ENCODE measurements at regions not wholly inside any gene's neighbourhood (a gene's known extent, or its start where the extent isn't known, plus 50 kb on each side); places are given as distances from the start of the nearest gene placed in this dataset.
"Not testable (repeated sequence)": the region's sequence is repeated elsewhere in the genome, so short reads cannot be mapped to it uniquely, and the experiment has no call there.

DNA sequence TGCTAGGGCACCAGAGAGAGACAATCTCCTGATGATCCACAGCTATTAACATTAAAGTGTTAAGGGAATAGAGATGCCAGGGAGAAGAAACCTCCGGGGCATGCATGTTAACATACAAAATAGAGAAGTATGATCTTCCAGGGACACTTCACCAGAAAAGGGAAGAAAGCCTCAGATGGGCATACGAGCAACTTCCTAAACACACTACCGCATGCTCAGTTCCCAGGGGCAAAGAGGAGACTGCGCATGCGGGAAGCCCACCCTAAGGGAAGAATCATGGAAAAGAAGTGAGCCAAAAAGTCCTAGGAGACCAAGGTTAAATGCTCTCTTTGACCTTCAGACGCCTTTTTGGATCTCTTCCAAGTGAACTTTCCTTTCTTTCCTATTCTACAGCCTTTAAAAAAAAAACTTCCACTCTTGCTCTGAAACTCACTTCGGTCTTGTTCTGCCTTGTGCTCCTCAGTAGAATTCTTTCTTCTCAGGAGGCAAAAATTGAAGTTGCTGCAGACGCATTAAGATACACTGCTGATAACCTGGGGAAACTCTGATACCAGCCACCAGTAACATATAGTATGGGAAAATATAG is 1211.3 kb downstream of the REEP3 start:
- no peak for DNase-seq (ENCODE audit: low read depth)

DNA sequence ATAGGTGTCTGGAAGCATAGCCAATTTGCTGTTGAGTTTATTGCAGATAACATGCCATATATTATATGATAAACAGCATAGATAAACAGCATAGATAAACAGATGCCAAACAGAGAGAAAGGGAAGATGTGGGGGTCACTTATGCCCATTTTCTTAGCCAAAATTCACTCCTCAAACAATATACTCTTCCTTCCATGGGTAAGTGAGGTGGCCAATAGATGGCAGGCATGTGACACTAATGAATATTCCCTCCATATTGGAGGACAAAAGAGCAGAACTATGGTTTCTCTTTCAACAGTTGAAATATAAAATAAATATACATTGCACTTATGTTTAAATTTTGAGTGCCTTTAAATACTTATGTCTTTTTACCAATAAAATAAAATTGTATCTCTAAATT is 1212.8 kb downstream of the REEP3 start:
- peak; percentile 15 for DNase-seq (ENCODE audit: low read depth)

DNA sequence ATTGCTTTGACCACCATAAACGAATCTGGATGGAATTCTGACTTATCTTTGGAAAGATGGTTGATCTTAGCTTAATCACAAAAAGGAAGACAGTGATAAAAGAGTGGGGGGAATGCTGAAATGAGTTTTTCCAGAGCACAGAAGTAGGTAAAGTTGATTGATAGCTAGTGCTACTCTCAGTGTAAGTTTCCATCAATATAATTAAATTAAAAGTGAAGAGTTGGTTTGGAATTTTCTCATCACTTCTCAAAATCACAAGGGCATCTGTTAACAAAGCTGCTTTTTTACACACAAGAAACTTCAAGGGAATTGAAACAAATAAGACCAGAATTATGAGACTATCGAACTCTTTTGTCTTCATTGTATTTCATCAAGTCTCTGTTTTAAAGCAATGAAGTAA is 1217.3 kb downstream of the REEP3 start:
- DNase-seq (ENCODE audit: low read depth) = no peak

DNA sequence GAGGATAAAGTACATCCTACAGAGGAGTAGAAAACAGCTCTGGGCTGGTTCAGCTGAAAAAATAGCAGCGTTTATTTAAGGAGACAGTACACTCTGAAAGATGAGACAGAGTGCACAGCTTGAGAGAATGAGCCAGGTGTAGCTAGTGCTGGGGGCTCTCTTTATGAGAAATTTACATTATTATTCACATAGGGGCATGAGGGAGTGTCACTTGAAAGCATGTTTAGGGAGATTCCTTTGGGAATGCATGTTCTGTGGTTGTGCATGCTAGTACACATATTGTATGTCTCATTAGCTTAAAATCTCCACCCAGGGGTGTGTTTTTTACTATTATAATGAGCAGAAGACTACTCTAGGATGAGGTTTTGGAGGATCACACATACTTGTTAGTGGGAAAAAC is 1224.4 kb downstream of the REEP3 start:
- DNase-seq (ENCODE audit: low read depth) = no peak

DNA sequence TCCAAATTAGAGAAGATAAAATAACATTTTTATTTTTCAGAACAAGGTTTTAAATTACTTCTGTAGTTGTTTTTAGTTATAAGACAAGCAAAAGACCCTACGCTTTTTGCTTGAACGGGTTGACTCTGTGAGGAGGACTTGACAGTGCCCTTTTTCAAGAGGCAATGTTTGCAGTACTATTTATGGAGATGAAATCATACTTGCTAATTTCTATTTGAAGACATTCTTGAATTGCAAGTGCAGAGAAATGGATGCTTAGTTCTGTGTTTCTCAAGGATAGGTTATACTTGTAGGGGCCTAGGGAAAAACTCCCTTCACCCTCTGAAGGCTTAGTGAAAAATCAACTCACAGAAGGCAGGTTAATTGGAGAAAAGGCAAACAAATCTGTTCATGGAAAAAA is 1229.5 kb downstream of the REEP3 start:
- no peak for DNase-seq (ENCODE audit: low read depth)

DNA sequence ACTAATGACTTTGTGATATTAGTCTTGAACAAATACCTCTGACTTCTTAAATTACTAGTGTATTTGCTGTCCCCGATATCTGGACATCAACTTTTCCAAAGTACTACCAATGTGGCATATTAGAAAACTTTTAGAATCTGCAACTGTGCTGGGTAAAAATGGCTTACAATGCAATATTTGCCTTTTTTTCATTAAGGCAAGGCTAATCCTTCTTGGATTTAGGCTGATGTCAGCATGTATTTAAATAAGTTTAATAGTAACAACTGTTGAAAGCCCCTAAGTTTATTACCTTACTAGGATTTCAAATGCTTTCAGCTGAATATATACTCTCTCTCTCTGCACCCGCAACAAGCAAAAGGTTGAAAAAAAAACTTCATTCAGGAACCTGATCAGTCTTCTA is 1232.3 kb downstream of the REEP3 start:
- DNase-seq (ENCODE audit: low read depth) = no peak

DNA sequence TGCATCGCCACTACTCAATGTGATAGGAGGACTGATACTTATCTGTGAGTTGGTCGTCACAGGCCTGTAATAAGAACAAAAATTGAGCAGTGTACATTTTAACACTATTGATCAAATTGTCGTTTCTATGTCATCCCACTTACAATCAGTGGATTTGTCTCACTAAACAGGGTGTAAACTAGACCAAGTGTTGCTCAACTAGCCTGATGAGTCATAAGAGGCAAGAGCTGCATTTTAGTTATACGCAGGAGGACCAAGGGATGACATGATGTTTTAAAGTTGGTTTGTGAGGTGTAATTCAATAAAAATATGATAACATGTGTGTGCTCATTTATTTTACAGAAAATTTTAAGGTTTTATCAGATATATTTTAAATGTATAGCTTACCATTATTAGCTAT is 1239.2 kb downstream of the REEP3 start:
- DNase-seq (ENCODE audit: low read depth) = peak; percentile 13

DNA sequence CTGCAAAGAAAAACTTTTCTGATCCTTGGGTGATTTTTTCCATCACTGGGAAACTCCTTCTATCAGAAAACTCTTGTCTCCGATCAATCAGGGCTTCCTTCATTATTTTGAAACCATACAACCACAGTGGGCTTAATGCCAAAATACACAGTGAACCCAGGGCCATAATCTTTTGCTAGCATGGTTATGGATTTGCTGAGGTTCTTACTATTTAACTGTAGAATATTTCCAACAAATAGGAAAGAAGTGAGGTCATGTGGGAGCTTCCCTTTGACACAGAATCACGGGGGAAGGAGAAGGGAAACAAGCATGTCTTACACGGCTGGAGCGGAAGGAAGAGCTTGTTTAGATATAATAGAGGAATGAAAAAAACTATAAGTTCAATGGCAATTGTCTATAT is 1241.7 kb downstream of the REEP3 start:
- DNase-seq (ENCODE audit: low read depth) = no peak

DNA sequence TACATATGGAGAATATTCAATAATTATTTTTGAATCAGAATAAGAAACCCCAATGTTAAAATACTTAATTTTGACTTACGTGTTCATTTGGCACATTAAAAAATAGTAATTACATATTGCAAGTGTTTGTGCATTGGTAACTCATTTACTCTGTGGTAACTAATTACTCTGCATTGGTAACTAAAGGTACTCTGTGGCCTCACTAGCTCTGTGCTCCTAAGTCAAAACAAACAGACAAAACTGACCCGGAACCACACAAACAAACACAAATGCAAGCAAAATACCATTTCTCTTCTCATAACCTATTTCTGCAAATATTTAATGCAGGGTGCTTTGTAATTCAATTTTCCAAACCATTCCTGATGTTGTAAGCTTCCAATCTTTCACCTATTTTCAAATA is 1244.3 kb downstream of the REEP3 start:
- DNase-seq (ENCODE audit: low read depth) = no peak

DNA sequence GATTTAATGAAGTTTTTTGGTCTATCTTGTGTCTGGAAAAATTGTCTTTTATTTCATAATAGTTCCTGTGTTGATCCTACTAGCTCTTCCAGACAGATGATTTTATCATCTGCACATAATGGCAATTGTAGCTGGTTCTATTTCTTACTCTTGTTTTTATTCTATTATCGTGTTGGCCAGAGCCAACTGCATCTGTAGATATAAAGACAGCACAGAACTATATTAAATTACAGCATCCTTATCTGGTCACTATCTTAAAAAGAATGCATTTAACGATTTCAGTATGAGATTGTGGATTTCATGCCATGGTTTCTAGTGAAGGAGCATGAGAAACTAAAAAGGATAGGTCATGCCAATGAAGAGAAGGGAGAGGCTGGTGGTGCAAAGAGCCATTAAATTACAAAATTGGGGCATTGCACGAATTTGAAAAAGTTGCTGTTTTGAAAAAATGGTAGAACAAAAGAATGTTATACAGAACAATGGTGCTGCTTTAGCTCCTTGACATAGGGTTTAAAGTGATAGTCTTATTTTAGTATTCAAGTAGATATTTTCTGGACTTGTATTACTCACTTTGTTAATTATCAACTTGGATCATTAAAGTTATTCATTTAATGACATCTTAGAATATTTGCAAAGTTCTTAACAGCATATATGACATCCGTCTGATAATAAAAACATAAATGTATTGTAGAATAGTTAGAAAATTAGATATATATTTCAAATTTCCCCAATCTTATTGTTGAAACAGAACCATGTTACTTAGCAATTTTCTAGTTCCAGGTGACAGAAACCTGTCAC is 1250.3 kb downstream of the REEP3 start:
- no peak for DNase-seq (ENCODE audit: low read depth)

DNA sequence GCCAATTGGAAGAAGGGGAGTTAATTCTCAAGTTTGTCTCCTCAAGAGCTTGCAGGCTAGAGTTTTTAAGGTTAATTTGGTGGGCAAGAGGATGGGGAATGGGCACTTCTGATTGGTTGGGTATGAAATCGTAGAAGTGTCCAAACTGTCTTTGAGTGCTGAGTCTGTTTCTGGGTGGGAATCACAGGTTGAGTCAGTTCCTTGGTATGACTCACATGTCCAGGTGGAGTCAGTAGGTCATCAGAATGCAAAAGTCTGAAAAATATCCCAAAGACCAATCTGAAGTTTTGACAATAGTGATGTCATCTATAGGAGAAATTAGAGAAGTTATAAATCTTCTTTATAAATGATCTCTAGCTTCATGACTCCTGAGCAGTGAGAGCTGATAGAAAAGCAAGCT is 1252.2 kb downstream of the REEP3 start:
- DNase-seq (ENCODE audit: low read depth) = peak; percentile 2

DNA sequence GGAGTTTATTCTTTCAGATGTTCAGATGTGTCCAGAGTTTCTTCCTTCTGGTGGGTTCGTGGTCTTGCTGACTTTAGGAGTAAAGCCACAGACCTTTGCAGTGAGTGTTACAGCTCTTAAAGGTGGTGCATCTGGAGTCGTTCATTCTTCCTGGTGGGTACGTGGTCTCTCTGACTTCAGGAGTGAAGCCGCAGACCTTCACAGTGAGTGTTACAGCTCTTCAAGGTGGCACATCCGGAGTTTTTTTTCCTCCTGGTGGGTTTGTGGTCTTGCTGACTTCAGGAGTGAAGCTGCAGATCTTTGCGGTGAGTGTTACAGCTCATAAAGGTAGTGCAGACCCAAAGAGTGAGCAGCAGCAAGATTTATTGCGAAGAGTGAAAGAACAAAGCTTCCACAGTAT is 1263.2 kb downstream of the REEP3 start:
- not testable (repeated sequence) for DNase-seq (ENCODE audit: low read depth)

DNA sequence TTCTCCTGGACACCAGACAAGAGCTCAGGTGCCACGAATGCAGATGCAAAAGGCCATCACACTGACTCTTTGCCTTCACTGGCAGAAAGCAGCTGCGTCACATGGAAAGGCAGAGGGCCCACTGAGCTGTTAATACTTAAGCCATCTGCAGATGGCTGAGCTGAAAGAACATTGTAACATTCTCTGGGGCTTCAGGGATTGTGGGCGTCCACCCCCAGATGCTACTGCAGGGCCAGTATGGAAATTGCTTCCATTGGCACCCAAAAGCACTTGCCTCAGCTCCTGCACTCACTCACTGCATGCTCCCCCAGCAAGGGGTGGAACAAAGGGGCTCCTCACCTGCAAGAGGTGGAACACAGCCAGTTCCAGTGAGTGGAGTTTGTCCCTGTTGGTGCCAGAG is 1264.6 kb downstream of the REEP3 start:
- no peak for DNase-seq (ENCODE audit: low read depth)

DNA sequence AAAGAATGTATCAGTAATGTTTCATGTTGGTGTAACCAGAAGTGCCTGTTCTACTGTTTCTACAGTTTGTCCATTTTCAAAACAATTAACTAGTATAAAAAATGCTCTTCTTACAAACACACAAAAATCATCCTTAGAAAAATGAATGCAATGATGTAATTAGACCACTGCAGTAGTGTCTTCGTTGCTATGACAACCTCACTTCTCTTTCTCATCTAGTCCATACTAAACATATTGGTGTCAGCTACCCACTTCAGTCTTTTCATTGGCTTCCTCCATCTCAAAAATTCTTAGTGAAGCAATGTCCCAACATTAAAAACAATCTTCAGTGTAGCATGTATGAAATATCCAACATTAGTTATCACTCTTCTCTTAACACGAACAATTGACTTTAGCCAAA is 1265.8 kb downstream of the REEP3 start:
- DNase-seq (ENCODE audit: low read depth) = no peak

DNA sequence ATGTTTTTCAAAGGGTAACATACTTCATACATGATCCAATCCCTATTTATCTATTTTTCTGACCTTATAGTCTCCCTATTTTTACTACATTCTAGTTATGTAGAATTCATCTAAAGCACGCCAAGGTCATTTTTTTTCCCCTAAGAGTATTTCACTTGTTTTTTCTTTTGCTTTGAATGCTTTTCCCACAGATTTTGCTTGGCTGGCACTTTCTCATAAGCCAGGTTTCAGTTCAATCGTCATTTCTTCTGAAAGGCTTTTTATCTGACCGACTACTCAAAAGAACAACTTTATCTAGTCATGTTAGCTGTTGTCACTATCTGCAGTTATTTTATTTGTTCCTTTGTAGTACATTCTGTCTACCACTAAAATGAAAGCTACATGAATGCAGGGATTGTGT is 1274.6 kb downstream of the REEP3 start:
- DNase-seq (ENCODE audit: low read depth) = no peak

DNA sequence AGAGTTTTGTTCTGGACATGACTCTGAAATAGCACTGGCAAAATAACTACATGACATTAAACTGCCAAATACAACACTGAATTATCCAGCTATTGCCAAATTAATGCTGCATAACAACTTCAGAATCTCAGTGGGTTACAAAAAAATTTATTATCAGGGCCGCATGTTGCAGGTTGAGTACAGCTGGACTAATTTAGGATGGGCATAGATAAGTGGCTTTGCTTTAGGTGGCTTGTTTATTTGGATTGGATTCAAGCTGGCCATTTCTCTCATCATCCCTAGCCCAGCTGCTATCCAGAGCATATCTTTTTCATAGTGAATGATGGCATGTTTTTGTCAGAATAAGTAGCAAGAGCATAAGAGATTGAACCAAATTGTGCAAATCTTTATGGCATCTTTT is 1277.1 kb downstream of the REEP3 start:
- DNase-seq (ENCODE audit: low read depth) = no peak

DNA sequence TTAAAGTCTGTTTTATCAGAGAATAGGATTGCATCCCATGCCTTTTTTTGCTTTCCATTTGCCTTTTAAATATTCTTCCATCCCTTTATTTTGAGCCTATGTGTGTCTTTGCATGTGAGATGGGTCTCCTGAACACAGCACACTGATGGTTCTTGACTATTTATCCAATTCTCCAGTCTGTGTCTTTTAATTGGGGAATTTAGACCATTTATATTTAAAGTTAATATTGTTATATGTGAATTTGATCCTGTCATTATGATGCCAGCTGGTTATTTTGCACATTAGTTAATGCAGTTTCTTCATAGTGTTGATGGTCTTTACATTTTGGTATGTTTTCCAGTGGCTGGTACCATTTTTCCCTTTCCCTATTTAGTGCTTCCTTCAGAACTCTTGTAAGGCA is 1287.0 kb downstream of the REEP3 start:
- DNase-seq (ENCODE audit: low read depth) = not testable (repeated sequence)

DNA sequence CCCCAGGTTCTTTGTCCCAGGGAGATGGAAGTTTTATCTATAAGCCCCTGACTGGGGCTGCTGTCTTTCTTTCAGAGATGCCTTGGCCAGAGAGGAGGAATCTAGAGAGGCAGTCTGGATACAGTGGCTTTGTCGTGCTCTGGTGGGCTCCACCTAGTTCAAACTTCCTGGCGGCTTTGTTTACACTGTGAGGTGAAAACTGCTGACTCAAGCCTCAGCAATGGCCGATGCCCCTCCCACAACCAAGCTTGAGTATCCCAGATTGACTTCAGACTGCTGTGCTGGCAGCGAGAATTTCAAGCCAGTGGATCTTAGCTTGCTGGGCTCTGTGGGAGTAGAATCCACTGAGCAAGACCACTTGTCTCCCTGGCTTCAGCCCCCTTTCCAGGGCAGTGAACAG is 1288.8 kb downstream of the REEP3 start:
- not testable (repeated sequence) for DNase-seq (ENCODE audit: low read depth)

DNA sequence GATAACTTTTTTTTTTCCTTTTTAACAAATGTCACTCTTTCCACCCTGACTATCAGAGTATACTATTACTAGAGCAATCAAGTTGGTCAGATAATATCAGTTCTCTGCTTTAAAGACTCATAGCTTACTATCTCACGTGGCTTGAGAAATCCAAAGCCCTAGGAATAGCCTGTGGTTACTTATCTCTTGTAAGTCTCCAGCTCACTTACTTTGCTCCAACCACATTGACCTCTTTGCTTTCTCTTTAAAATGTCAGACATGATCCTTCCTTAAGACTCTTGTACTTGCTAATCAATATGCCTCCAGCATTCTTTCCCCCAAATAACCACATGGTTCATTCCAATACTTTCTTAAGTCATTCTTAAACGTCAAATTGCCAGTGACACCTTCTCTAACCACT is 1292.2 kb downstream of the REEP3 start:
- no peak for DNase-seq (ENCODE audit: low read depth)

DNA sequence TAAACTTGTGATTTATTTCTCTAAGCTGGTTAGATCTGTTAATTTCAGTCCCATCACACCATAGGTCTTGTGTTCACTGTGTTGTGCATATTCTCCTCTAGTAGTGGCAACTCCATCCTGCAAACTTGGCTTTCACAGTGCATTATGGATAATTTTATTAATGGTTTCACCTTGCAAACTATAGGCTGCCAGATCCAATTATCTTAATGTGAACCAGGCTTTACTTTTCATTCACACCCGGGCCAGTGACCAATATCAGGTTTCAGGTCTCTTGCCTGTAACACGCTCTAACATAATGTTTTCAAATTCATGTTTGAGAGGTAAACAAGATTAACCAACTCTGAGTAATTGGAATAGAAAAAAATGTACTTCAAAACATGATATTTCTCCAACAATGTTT is 1293.0 kb downstream of the REEP3 start:
- DNase-seq (ENCODE audit: low read depth) = no peak

DNA sequence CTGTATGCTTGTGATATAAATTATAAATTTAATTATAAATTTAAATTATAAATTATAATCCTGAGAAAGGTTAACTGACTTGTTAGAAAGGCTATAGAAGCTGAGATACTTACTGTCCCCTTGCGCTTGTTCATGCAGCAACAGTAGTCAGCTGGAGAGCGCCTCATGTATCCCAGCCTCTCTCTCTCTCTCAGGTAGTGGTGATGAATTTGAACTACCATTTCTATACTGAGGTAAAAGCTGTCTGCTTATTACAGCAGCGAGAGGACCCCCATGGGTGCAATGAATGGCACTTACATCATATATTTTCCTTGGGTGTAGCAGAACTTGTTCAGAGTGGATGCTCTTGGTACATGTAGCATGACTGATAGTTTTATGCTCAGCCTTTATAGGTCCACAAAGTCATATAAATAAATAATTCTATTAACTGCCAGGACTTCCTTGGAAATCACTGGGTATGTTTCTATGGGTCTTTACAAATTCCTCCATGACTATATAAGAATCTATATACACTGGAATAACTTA is 1308.7 kb downstream of the REEP3 start:
- no peak for DNase-seq (ENCODE audit: low read depth)

DNA sequence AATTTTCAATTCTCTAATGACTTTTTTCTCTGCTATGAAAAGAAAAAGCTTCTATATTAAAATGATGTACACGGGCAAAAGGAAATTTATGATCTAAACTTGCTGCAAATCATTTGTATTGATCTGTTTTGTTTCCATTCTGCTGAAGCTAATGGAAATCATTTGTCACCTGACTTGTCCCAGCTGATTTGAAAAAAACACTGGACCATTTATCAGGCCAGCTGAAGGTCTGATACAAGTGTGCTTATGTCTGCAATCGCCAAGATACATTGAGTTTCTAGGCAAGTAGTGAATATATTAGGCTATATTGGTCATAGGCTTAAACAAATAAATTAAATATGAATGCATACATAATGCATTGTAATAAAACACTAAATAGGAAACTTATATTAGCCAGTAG is 1309.7 kb downstream of the REEP3 start:
- no peak for DNase-seq (ENCODE audit: low read depth)

DNA sequence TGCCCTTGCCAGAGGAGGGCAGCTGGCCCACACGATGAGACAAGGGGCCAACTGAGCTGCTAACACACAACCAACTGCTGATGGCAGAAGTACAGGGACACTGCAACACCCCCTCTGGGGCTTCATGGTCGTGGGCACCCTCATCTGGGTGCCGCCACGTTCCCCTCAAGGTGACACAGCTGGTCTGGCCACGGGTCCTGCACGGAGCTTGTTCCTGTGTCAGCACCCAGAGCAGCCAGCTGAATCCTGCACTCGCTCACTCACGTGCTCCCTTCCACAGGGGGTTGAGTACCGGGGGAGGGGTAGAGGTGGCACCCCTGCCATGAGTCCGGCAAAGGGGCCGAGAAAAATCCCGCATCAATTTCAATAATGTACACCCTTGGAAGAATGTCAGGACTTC is 1319.1 kb downstream of the REEP3 start:
- DNase-seq (ENCODE audit: low read depth) = no peak

DNA sequence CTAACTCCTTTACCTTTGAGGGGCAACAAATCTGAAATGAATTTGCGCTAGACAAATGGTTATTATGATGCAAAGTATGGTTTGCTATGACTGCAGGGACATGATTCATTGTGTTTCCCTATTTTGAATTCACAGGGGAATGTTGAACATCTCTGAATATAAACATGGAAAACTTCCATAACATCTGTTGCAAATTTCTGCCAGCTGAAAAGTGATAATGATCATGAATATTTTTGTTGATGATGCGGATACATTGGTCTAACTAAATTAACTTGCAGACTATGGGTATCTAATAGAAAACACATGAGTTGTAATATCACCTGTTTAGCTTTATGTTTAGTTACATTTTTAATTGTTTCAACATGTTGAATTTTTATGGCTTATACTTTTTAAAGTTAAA is 1325.5 kb downstream of the REEP3 start:
- peak; percentile 34 for DNase-seq (ENCODE audit: low read depth)

All from HS-5 (cell line).